Glomerular endothelial cell (primary cell): ENCODE measurements at regions not wholly inside any gene's neighbourhood (a gene's known extent, or its start where the extent isn't known, plus 50 kb on each side); places are given as distances from the start of the nearest gene placed in this dataset.
A peak's percentile ranks its signal among the peaks of the same experiment; 100 is the strongest.

Source experiments
- DNase-seq: peaks from one replicate; pipeline ENCODE4 v3.0.0-alpha.2; 2011; ENCODE audit warnings: low read depth, low spot score; ENCODE audit errors: extremely low read depth

DNA sequence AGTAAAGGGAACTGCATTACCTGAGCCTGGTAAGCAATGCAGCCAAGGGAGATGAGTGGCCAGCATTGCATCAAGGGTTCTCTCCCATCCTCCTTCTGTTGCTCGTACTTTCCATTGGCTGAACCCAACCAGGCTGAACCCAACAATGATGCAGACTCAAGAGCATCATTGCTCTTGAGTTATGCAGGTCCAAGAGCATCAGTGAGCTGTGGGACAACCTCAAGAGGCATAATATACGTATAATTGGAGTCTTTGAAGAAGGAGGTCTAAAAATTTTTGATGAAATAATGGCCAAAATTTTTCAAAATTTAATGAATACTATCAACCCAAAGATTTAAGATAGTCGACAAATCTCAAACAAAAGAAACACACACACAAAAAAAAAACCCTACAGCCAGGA lies 213.0 kb downstream of the RNF152 start:
- no peak for DNase-seq

DNA sequence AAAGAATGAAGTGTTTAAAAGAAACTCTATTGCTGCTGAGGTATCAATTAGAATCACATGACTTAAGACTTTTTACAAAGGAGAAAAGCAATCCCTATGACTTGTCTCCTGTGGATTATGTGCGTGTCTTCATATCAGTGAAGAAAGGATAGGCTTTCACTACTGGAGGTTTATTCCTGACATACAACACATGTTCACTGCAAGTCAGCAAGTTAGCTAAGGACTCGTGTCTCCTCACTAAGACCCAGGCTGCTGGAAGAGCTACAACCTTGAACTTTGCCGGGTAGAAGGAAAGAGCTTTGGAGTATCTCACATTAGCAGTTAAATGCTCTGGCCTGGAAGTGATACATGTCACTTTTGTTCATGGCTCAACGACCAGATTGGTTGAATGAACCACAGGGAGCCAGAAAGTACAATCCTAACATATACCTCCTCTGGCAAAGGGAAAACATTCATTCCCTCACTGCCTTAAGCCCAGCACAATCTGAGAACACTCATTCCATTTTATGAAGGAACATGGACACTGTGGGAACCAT lies 215.3 kb downstream of the RNF152 start:
- no peak for DNase-seq

DNA sequence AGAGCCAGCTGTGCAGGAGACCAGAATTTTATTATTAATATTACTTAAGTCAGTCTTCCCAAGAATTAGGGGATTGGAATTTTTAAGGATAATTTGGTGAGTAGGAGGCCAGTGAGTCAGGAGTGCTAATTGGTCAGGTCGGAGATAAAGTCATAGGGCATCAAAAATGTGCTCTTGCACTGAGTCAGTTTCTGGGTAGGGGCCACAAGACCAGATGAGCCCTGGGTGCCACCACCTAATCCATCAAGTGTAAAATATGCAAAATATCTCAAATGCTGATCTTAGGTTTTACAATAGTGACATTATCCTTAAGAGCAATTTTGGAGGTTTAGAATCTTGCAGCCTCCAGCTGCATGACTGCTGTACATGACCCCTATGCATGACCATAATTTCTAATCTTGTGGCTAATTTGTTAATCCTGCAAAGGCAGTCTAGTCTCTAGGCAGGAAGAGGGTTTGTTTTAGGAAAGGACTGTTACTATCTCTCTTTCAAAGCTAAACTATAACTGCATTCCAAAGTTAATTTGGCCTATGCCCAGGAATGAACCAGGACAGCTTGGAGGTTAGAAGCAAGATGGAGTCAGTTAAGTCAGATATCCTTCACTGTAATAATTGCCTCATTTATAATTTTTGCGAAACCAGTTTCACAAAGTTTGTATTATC lies 215.9 kb downstream of the RNF152 start:
- DNase-seq, result no peak

DNA sequence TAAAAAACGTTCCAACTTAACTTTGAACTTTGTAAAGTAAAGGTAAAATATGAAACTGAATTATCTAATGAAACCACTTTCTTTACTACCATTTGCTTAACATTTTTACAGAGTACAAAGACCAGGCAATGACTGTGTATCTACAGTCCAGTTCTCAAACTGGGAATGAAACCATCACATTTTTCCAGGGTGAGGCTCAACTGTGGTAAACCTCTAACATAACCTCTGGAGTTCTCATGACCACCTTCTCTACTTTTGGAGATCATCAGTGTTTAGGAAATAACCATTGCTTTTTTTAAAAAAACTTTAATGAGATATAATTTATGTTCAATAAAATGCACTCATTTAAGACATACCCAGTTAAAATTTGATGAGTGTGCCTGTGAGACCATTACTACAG lies 223.5 kb downstream of the RNF152 start:
- no peak for DNase-seq

DNA sequence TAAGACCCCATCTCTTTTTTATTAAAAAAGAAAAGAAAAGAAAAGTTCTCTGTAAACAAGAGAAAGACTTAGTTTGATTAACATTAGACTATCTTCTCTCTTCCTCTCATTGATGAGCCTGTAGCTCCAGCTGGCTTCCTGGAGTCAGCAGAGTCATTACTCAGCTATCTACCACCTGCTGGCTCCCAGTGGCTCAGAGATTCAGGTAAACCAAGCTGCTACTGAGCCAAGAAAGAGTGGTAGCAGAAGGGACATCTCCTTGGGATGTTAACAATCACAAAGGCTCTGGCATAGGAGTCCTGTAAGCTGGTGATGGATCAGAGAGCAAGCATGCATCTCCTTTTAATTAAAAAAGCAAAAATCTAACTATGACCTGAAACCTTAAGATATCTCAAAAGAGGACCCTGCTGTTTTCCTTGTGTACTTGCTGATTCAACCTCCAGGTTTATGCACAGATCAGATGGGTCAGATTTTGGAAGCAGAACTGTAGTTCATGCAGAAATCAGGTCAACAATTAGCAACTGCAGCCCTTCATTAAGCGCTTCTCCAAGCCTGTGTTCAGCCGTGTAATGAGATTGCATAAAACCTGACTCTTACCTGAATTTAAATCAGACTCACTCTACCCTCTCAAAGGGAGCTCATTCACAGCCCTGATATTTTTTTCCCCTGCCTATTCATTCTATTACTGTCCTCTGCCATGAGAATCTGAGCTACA lies 225.8 kb downstream of the RNF152 start:
- DNase-seq, result no peak

DNA sequence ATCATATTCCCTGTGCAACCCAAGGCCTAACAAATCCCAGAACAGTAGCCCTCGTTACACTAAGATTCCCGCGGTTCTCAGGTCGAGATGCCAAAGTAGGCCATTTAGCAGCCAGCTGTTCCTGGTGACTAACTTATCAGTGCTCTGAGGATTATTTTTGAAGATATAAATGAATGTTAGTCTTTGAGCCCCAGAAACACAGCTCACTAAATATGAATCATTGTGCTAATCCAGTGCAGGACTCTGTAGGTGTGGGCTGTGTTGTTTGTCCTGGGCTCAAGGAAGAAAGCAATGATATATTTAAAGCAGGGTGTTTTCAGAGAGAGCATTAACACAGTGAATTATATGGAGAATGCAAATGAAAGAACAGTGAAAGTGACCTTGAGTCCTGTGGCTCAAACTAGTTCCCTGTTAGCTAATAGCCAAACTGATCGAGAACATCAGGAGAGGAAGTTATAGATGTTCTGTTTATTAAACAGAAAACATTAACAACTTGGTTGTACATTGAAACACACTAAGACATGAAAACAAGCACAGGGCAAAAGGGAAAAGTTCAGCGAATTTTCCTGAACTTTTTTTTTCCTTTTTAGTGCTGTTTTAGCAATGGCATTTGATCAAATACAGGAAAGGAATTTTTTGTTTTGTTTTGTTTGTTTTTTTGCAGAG lies 228.3 kb downstream of the RNF152 start:
- no peak for DNase-seq

DNA sequence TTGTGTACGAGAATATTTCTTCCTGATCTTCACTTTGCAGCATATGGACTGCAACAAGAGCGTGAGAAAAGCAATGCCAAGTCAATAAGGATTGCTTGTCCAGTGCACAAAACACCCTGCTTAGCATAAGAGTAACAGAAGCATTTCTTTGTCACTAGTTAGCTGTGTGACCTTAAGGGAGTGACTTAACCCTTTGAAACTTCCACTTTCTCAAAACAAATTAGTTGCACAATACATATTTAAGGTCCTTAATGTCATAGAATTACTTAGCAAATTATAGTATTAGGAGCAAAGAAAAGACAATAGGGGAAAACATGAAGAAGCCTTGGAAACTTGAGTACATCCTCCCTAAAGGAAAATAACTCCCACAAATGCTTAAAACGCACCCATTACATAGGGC lies 230.1 kb downstream of the RNF152 start:
- no peak for DNase-seq

DNA sequence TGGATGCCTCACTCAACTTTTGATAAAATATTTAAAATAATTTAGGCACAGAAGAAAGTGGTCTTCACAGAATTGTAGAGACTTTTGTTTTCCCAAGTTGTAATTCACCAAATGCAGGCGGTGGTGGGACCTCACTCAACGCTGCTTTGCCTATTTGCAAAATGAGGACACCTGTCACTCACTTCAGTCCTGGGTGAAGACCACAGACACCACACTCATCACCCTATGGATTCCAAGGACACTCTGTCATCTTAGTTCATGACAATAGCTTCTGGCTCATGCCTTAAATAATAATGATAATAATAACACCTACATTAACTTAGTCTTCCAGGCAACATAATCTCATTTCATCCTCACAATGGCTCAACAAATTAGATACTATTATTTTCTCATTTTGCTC lies 234.4 kb downstream of the RNF152 start:
- DNase-seq, result no peak

DNA sequence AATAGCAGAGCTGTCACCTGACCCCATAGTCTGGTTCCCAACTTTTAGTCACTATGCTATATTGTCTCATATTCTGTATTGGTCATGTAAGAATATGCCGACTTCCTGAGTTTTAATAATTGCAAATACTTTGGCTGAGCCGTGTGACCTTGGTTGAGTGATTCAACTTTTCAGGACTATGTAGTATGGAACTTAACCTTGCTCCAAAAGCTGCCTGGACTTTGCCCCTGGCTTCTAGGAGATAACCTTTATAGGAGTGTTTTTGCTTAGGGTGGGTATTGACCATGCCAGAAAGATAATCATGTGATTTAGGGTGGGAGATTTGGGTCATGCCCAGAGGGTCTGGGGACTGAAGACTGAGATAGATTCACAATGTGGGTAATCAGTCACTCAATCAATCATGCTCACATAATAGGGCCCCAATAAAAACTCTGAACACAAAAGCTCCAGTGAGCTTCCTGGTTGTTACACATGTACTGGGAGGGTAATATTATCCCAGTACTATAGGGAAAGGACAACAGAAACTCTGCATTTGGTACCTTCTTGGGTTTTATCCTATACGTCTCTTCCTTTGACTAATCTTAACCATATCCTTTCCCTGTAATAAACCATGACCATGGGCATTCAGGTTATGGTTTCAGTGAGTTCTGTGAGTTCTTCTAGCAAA lies 235.6 kb downstream of the RNF152 start:
- no peak for DNase-seq

DNA sequence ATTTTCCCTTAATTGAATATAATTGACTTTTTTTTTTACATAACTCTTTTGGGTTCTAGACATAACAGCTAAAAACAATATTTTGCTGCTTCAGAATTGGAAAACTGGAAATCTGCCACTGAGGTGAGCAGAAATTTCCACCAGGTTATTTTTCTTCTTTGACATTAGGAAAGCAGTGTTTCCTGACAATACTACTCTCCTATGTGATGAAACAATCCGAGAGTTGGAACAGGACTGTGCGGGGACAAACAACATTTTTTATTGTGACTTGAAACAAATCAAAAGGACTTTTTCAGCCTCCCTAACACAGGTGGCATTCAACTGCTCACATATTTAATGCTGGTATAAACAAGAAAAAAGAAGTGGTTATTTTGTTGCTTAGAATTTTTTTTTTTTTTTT lies 237.2 kb downstream of the RNF152 start:
- no peak for DNase-seq

DNA sequence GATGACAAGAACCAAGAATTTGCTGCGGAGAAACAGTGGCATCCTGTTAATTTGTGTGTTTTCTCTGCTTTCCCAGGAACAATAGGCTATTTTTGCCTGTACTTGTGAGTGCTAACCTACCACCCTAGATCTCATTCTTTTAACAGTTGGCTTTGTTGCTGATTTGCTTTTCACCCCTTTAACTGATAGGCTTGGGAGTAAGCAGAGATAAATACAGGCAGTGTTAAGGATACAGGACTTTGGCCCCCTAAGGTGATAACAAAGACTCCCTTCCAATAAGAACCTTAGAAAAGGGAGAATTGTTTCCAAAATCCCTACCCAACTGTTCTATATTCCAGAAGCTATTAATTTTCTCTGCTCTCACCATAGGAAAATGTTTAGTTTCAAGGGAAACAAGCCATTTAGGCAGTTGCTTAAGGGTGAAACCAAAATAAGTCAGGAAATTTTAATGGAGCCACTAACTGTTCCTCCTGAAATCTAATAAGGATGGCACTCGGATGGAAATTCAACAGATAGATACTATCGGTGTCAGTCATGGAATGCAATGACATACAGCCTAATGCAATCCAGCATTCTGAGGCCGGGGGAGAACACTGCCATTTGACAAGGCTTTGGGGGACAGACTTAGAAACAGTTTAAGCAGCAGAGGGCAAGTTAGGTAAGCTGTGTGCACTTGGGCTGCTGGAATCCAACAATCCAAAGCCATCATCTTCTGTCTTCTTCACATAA lies 238.8 kb downstream of the RNF152 start:
- no peak for DNase-seq

DNA sequence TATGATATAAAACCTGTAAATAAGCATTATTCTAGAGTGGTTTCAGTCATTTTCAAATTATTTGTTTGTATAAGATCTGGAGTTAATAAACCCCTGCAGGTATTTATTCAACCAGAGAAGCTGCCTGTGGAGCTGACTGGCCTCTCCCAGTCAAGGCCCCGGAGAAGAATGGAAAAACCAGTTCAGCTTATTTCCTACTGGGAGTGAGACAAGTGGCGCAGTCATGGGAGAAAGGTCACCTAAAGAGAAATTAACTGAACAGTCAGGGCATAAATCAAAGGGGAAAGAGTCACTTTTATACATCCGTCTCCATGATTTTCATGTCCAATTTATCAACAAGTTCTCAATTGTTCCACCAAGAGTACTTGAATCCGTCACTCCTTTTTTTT lies 240.9 kb downstream of the RNF152 start:
- no peak for DNase-seq

DNA sequence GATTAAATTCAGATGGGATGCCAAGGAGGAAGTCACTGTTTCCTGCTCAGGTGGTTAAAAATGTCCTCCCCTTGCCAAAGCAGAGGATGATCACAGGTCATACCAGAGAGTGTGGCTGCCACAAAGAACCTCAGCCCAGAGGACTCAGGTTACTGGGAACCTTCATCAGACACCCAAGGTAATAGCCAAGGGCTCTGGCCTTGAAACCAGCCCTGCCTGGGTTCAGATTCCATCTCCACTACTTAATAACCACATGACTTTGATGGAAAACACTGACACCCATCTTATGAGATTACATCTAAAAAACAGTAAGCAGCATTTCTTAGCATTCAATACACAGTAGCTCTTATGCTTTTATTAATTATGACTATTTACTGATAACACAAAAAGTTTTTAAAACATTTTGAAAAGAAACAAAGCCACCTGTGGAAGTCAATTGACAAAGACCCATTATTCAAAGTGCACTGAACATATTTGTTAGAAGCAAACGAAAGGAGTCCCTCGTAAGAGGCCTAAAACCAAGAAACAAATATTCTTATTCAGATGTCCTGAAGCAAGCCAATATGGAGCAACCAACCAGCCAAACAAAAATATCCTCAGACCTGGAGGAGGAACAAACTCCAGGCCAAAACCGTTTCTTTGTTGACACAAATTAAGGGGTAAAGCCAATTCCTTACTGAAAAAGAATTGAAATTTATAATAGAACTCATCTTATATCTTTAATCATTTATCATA lies 241.5 kb downstream of the RNF152 start:
- no peak for DNase-seq

DNA sequence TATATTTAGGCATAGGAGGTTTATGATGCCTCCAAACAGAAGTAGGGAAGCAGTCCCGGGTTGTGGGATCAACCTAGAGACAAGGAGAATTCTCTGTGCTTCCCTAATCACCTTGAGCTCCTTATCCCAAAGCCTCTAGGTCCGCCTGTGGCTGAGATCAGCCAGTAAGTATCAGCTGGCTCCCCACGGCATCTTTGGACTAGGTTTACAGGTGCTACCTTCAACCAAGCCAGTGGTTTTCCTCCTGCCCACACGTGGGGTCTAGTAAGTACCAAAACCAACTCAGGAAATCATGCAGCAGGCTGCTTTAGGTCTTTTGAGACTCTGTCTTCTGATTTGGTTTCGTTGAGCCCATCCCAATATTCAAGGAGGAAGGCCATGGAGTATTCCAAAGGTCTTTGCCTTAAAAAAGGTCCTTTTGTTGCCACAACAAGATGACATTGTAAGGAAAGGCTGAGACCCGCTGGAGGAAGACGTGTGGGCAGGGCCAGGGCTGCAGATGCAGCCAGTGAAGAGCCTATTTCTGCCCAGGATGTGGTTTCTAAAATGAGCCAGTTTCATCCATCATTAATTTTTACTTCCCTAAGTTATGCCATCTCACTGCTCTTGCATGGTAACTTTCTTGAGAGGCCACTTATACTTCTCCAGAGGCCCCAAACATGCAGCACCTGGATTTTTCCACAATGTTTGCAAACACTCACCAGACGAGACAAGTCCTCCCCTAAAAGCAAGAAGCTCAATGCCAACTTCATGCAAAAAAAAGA lies 248.7 kb downstream of the RNF152 start:
- DNase-seq, result no peak

DNA sequence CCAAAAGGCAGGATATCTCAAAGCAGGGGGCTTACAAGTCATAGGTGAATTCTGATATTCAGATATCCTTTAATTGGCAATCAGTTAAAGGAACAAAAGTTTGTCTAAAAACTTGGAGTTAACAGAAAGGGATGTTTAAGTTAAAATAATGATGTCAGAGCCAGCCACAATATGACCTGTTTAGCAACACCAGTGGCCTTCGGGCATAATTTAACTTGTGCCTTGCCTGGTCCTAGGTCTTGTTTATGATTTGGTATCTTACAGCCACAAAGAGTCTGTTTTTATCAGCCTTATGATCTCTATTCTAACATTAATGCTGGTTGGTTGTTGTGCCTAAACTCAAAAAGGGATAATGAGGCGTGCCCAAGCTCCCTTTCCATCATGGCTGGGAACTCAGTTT lies 252.9 kb downstream of the RNF152 start:
- DNase-seq, result no peak

DNA sequence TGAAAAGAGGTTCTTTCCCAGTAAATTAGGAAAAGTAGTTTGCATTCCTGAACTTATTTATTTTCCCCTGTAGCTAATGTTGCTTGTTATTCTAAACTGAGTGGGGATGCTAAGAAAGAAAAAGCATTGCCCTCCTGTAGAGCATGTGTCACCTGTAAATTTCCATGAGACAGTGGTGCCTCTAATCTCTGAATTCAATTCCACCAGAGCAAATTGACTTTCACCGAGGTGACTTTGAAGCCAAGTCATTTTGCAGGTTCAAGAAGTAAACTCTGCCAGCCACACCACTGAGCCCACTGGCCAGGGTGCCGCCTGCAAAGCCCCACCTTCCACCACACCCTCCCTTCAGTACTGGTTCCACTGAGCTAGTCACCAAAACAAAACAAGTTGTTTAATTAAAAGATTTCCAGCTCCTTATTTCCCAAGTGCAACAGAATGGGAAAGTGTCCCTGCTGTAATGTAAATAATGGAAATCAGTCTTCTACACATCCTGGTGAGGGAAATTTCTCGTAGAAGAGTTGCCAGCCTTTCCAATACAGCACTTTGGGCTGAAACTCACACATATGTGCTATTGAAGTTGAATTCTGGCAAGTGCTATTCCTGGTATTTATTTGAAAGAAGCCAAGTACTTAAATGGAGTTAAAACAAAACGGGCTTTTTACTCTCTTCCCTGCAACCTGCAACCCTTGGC lies 254.8 kb downstream of the RNF152 start:
- DNase-seq, result no peak

DNA sequence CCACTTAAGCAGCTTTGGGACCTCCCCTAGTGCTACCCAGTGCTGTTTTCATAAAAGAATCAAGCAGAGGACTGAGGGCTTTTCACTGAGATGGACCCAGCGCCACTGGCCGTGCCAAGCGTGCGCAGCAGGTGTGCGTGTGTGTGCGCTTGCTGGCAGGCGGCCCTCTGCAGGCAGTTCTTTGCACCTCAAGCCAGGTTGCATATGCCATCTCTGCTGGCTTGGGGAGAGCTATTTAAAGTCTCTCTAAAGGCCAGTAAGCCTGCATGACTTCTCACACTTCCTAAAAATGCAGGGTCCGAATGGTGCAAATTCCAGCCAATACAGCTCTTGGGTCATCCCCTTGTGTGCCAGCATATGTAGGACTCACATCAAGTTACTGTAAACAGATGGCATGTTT lies 255.5 kb downstream of the RNF152 start:
- no peak for DNase-seq

DNA sequence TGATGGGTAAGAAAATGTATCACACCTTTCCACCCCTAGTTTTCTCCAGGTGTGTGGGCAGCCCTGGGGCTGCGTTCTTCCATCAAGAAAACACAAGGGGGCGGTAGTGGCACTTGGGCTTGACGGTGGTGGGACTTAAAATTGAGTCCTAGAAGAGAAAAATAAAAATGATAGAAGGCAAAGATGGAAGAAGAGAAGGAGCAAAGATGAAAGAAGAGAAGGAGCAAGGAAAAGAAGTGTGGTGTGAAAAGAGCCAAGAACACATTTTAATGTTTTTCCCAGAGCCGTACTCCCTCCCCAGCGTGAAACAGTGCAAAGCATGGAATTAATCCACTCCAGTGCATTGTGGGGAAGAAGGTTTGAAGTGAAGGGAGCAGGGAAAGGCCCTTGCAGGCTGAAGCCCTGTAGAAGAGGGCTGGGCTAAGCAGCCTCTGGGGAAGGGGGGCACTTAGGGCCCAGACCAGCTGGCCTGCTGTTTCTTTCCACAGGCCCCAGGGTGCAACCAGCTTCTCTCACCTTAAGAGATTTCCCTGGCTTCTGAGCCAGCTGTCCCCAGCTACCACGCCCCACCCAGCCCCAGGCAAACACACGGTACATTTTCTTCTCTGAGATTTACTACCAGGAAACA lies 256.8 kb downstream of the RNF152 start:
- DNase-seq, result peak; percentile 27
